GM23248 (cell line): ENCODE measurements at regions not wholly inside any gene's neighbourhood (a gene's known extent, or its start where the extent isn't known, plus 50 kb on each side); places are given as distances from the start of the nearest gene placed in this dataset.

Experiments used
- DNase-seq: peaks from one replicate; pipeline ENCODE4 v3.0.0-alpha.2; 2015
- H2AFZ ChIP-seq: fragments of 200-600 bp; sonication (generic); 2 replicates; pipeline ENCODE4 v1.6.1; 2016; ENCODE audit warnings: antibody characterized with exemption
- H3F3A ChIP-seq: fragments of 200-600 bp; sonication (generic); 2 replicates; pipeline ENCODE4 v1.6.1; 2016; ENCODE audit warnings: mild to moderate bottlenecking, antibody characterized with exemption, mixed run types; ENCODE audit not compliant: insufficient read depth
- H3K27ac ChIP-seq: fragments of 200-600 bp; sonication (generic); 2 replicates; pipeline ENCODE4 v1.5.1; 2016; ENCODE audit warnings: mild to moderate bottlenecking
- H3K27me3 ChIP-seq: fragments of 200-600 bp; sonication (generic); replicated peaks from 2 replicates; pipeline ENCODE4 v1.6.1; 2016; ENCODE audit warnings: mild to moderate bottlenecking; ENCODE audit not compliant: insufficient read depth
- H3K36me3 ChIP-seq: fragments of 200-600 bp; sonication (generic); 2 replicates; pipeline ENCODE4 v1.6.1; 2016; ENCODE audit warnings: low read depth, mild to moderate bottlenecking
- H3K4me1 ChIP-seq: fragments of 200-600 bp; sonication (generic); 2 replicates; pipeline ENCODE4 v1.6.1; 2016; ENCODE audit warnings: mild to moderate bottlenecking; ENCODE audit not compliant: insufficient read depth
- H3K4me2 ChIP-seq: fragments of 200-600 bp; sonication (generic); one replicate; pipeline ENCODE4 v1.6.1; 2016; ENCODE audit warnings: mild to moderate bottlenecking; ENCODE audit not compliant: unreplicated experiment
- H3K4me3 ChIP-seq: fragments of 200-600 bp; sonication (generic); 2 replicates; pipeline ENCODE4 v1.5.1; 2016; ENCODE audit warnings: mild to moderate bottlenecking
- H3K79me2 ChIP-seq: fragments of 200-600 bp; sonication (generic); 2 replicates; pipeline ENCODE4 v1.6.1; 2016; ENCODE audit warnings: mild to moderate bottlenecking; ENCODE audit not compliant: insufficient read depth
- H3K9ac ChIP-seq: fragments of 200-600 bp; sonication (generic); 2 replicates; pipeline ENCODE4 v1.6.1; 2016; ENCODE audit warnings: mild to moderate bottlenecking
- H3K9me2 ChIP-seq: fragments of 200-600 bp; sonication (generic); 2 replicates; pipeline ENCODE4 v1.6.1; 2016; ENCODE audit warnings: mixed run types, mild to moderate bottlenecking, moderate library complexity; ENCODE audit not compliant: insufficient read depth
- H3K9me3 ChIP-seq: fragments of 200-600 bp; sonication (generic); one replicate; pipeline ENCODE4 v1.6.1; 2017; ENCODE audit warnings: low read depth
- H4K20me1 ChIP-seq: fragments of 200-600 bp; sonication (generic); 2 replicates; pipeline ENCODE4 v1.6.0; 2016; ENCODE audit not compliant: insufficient read depth
- EZH2 ChIP-seq: fragments of 200-600 bp; sonication (generic); IDR thresholded peaks from 2 replicates; pipeline ENCODE4 v1.6.1; 2018; ENCODE audit warnings: antibody characterized with exemption, mild to moderate bottlenecking; ENCODE audit not compliant: insufficient read depth, poor library complexity, severe bottlenecking
- EZH2phosphoT487 ChIP-seq: fragments of 200-600 bp; sonication (generic); IDR thresholded peaks from 2 replicates; pipeline ENCODE4 v1.6.1; 2018; ENCODE audit warnings: antibody characterized with exemption, moderate library complexity, mild to moderate bottlenecking, low read depth; ENCODE audit not compliant: insufficient read depth
- WGBS, 2 experiments: methylation state at CpG; one replicate each; pipeline ENCODE4 v1.1.6; 2015 to 2017; ENCODE audit warnings: low lambda C conversion rate in 2 of 2, low coverage in 1 of 2; ENCODE audit errors: missing lambda C conversion rate in 2 of 2; 5-methylcytosine and 5-hydroxymethylcytosine counted together
- in situ Hi-C: fragments of 300-500 bp; cut with MboI; formaldehyde crosslinking; loops from 2 replicates; pipeline ENCODE4 v1.15.0; 2020

GRCh38 chr5:126103868-126104267 lies 319.3 kb upstream of the GRAMD2B start:
- peaks cover under 1% of the 10 kb centered on the region for H3F3A ChIP-seq
- H3K27me3 ChIP-seq, result no peaks in the 10 kb centered on the region
- WGBS, 2 experiments, result 94% methylated on average over 1 of the region's 1 CpG
- no peaks in the 10 kb centered on the region for H4K20me1 ChIP-seq
- H3K4me2 ChIP-seq, result no peak overlapping the region
- no peak overlapping the region for H3K27ac ChIP-seq
- H3K9ac ChIP-seq, result no peak overlapping the region
- H3K36me3 ChIP-seq, result no peaks in the 10 kb centered on the region
- DNase-seq, result no peak
- H2AFZ ChIP-seq, result no peak overlapping the region
- H3K4me1 ChIP-seq, result no peaks in the 10 kb centered on the region
- in situ Hi-C loops, result no loop called here
- no peak overlapping the region for H3K4me3 ChIP-seq
- TF ChIP-seq EZH2phosphoT487 (no peak), EZH2 (no peak)
- no peaks in the 10 kb centered on the region for H3K79me2 ChIP-seq
- no peaks in the 10 kb centered on the region for H3K9me2 ChIP-seq
- H3K9me3 ChIP-seq, result no peaks in the 10 kb centered on the region

GRCh38 chr5:126104341-126104740 lies 318.9 kb upstream of the GRAMD2B start:
- Histone ChIP-seq H3K9me2 (no peaks in the 10 kb centered on the region), H4K20me1 (no peaks in the 10 kb centered on the region), H3K27ac (no peak overlapping the region), H3F3A (no peaks in the 10 kb centered on the region), H3K4me1 (no peaks in the 10 kb centered on the region), H3K9ac (no peak overlapping the region), H3K79me2 (no peaks in the 10 kb centered on the region), H3K4me2 (no peak overlapping the region), H2AFZ (no peak overlapping the region), H3K9me3 (no peaks in the 10 kb centered on the region), H3K36me3 (no peaks in the 10 kb centered on the region), H3K4me3 (no peak overlapping the region), H3K27me3 (no peaks in the 10 kb centered on the region)
- in situ Hi-C loops, result no loop called here
- TF ChIP-seq EZH2phosphoT487, result no peak
- no peak for TF ChIP-seq EZH2
- DNase-seq, result no peak

- WGBS, 2 experiments, result 0% methylated on average over 1 of the region's 1 CpG
- Histone ChIP-seq H4K20me1 (no peaks in the 10 kb centered on the region), H3K79me2 (no peaks in the 10 kb centered on the region), H3K9me2 (no peaks in the 10 kb centered on the region), H3K9me3 (no peaks in the 10 kb centered on the region), H3K36me3 (no peaks in the 10 kb centered on the region), H3F3A (no peaks in the 10 kb centered on the region), H3K4me2 (no peak overlapping the region), H3K4me3 (no peak overlapping the region), H3K4me1 (no peaks in the 10 kb centered on the region), H3K27ac (no peak overlapping the region), H3K27me3 (no peaks in the 10 kb centered on the region), H2AFZ (no peak overlapping the region), H3K9ac (no peak overlapping the region)
- TF ChIP-seq EZH2phosphoT487, result no peak
- no peak for TF ChIP-seq EZH2
- in situ Hi-C loops, result no loop called here
- DNase-seq, result no peak
Measured at GRCh38 chr5:126104951-126105350, 318.3 kb upstream of the GRAMD2B start.

GRCh38 chr5:126106029-126106428 lies 317.2 kb upstream of the GRAMD2B start:
- Histone ChIP-seq H3K27me3 (no peaks in the 10 kb centered on the region), H3K9ac (no peak overlapping the region), H3K4me3 (no peak overlapping the region), H2AFZ (no peak overlapping the region), H3K9me3 (no peaks in the 10 kb centered on the region), H4K20me1 (no peaks in the 10 kb centered on the region), H3K36me3 (no peaks in the 10 kb centered on the region), H3F3A (no peaks in the 10 kb centered on the region), H3K9me2 (no peaks in the 10 kb centered on the region), H3K4me2 (no peak overlapping the region), H3K79me2 (no peaks in the 10 kb centered on the region), H3K27ac (no peak overlapping the region), H3K4me1 (no peaks in the 10 kb centered on the region)
- in situ Hi-C loops, result no loop called here
- TF ChIP-seq EZH2 (no peak), EZH2phosphoT487 (no peak)
- WGBS, 2 experiments, result 79 to 85% methylated on average over 3 of the region's 3 CpGs
- DNase-seq, result peak; percentile 65

- 91 to 97% methylated on average over 2 of the region's 2 CpGs for WGBS, 2 experiments
- Histone ChIP-seq H3F3A (no peaks in the 10 kb centered on the region), H3K4me3 (no peak overlapping the region), H3K36me3 (no peaks in the 10 kb centered on the region), H3K27ac (no peak overlapping the region), H2AFZ (no peak overlapping the region), H3K27me3 (no peaks in the 10 kb centered on the region), H3K9ac (no peak overlapping the region), H4K20me1 (no peaks in the 10 kb centered on the region), H3K9me3 (no peaks in the 10 kb centered on the region), H3K4me1 (no peaks in the 10 kb centered on the region), H3K79me2 (no peaks in the 10 kb centered on the region), H3K4me2 (no peak overlapping the region), H3K9me2 (no peaks in the 10 kb centered on the region)
- in situ Hi-C loops, result no loop called here
- TF ChIP-seq EZH2phosphoT487, result no peak
- no peak for TF ChIP-seq EZH2
- DNase-seq, result peak; percentile 35
Measured at GRCh38 chr5:126107381-126107780, 315.8 kb upstream of the GRAMD2B start.
